Pulmonary artery endothelial cell (primary cell): ENCODE measurements at regions not wholly inside any gene's neighbourhood (a gene's known extent, or its start where the extent isn't known, plus 50 kb on each side); places are given as distances from the start of the nearest gene placed in this dataset.

ENCODE experiments used
- DNase-seq: peaks from one replicate; pipeline ENCODE4 v3.0.0-alpha.2; 2011; ENCODE audit warnings: low read depth, low spot score

DNA sequence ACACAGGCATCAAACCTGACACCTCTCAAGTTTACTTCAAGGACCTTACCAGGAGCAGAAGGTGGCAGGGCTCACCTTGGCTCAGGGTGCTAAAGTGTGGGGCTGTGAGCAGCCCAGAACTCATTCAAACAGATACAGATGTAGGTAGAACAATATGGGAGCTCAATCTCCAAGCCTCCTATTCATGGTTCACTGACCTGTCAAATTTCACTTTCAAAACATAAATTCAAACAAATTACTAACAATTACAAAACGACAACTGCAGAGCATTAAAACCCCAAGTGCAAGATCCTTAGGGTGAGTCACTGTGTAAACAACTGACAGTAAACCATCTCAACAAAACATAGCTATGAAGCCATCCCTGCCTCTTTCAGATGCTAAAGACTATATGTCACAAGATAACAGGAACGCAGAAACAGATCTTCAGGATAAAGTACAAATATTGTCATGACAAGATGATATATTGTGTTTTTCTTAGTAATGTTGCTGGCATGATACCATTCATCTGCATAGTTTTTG lies 303.5 kb upstream of the ANO3 start:
- no peak for DNase-seq

GRCh38 chr11:26030399-26030798 lies 301.5 kb upstream of the ANO3 start:
- no peak for DNase-seq

- no peak for DNase-seq
Observed at GRCh38 chr11:26032241-26032640, 299.7 kb upstream of the ANO3 start.

- no peak for DNase-seq
Observed at GRCh38 chr11:26035696-26036095, 296.2 kb upstream of the ANO3 start.

GRCh38 chr11:26037716-26038115 lies 294.2 kb upstream of the ANO3 start:
- DNase-seq, result no peak

GRCh38 chr11:26040339-26040738 lies 291.6 kb upstream of the ANO3 start:
- DNase-seq, result no peak

GRCh38 chr11:26042113-26042512 lies 289.8 kb upstream of the ANO3 start:
- DNase-seq, result no peak

- no peak for DNase-seq
Observed at GRCh38 chr11:26043665-26044064, 288.3 kb upstream of the ANO3 start.

- DNase-seq, result no peak
Observed at GRCh38 chr11:26044389-26044788, 287.5 kb upstream of the ANO3 start.

DNA sequence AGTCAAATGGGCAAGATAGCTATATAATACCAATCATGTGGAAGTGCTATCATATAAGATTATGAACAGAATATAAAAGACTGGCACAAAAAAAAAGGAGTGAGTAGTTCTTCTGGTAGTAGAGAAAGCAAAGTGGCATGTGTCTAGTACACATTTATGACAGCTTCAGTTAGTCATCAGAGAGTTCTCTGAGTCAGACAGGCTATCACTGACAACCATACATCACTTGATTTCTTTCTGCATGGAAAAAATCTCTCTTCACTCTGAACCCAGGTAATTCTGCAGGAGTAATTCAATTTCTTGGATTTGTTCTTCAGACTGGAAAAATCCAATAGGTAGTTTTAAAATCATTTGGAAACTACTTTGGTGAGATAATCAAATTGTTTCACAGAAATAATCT lies 286.8 kb upstream of the ANO3 start:
- DNase-seq, result no peak

GRCh38 chr11:26048271-26048670 lies 283.7 kb upstream of the ANO3 start:
- DNase-seq, result no peak

DNA sequence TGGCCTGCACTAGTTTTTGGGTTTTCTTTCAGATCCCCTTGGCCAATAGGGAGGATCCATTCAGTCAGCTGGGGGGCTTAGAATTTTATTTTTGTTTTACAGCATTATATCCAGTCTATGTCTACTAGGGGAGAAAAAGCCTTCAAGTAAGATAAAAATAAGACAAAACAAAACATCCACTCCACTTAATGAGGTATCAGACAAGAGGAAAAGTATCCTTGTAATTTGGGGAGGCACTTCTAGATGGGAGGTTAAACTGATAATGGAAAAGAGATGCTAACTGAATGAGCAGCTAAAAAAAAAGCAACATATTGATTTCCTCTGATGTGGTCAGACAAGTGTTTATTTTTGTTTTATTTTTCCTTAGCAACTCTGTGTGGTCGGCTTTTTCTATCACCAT lies 278.0 kb upstream of the ANO3 start:
- no peak for DNase-seq

GRCh38 chr11:26062660-26063059 lies 269.3 kb upstream of the ANO3 start:
- DNase-seq, result no peak

- DNase-seq, result no peak
Observed at GRCh38 chr11:26063915-26064314, 268.0 kb upstream of the ANO3 start.

DNA sequence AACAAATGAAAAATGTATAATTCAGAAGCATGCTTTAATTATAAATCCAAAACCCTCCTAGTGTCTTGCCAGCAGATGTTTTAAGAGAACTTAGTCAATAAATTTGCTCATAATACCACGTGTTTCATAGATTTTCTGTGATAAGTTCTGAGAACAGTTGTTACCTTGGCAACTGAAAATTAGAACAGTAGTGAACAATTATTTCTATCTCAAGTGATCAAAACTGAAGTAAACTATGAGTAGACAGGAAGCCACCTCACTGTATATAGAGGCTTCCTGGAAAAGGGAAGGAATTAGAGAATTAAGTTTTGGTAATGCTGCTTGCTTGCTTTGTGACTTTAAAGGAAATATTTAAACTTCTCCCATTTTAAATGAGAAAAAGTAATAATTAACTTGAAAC lies 266.0 kb upstream of the ANO3 start:
- DNase-seq, result no peak

DNA sequence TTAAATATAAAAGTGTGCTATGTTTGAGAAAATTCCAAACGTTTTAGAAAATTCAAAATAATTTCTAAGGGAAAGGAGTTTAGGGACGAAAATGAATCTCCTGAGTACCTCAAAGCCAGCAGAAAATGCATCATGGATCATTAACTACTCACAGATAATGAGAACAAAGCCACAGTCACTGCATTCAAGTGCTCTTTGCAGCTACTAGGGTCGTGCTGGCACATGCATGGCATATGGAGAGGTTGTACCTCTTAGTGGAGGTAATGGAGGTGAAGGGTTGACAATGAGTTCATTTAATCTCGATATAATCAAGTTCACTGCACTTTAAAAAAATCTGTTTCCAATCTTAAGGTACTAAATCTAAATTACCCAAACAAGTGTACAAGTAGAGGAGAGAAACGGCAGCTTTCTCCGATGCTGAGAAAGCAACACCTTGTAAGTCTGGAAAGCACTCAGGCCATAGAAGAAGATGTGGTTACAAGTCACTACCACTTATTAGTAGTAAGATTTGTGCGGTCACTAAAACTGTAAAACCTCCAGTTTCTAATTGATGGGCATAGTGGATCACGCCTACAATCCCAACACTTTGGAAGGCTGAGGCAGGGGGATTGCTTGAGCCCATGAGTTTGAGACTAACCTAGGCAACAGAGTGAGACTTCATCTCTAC lies 261.1 kb upstream of the ANO3 start:
- DNase-seq, result no peak

- DNase-seq, result no peak
Observed at GRCh38 chr11:26072614-26073153, 259.2 kb upstream of the ANO3 start.

DNA sequence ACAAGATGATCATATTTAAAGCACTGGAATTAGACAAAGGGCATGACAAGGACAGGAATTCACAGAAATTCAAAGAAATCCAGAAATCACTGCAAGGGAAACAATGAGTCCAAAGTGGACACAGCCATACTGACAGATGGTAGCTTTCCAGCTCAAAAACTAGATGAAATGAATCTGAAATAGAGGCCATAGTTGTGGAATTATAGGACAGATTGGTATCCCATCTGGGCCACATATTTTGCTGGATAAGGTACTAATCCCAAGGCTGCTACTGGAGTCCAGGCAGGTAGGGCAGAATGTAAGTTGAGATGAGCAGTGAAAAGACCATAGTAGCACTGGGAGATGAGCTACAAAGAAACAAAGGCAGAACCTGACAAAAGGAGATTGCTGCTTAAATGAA lies 258.3 kb upstream of the ANO3 start:
- DNase-seq, result no peak

DNA sequence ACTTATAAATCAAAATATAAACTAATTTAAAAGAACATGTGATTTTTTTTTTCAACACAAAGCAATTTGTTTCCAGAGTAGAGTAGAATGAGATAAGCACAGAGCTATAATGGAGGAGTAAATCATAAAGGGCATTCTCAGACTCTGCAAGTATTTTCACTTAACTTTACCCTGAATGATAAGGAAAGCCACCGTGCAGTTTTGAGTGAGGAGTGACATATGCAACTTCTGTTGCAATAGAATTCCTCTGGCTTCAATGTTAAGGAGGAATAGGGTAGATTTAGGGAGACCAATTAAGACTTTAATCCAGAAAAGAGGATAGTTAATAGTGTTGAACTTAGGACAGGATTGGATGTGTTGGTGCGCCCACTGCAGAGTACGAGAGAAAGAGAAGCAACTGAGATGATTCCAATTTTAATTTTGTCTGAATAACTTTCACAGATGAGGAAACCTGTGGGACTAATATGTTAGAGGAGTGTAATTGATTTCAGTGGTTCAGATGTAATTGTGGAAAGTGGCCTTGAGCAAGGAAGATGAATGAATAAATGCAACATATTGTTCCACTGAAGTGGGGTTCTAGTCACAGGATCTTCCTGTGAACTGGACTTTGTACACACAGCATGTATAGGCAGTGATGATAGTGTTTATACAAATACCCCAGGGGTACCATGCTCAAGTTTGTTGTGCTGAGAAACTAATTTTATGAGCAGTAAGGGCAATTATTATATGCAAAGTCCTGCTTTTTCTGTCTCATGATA lies 255.5 kb upstream of the ANO3 start:
- no peak for DNase-seq

DNA sequence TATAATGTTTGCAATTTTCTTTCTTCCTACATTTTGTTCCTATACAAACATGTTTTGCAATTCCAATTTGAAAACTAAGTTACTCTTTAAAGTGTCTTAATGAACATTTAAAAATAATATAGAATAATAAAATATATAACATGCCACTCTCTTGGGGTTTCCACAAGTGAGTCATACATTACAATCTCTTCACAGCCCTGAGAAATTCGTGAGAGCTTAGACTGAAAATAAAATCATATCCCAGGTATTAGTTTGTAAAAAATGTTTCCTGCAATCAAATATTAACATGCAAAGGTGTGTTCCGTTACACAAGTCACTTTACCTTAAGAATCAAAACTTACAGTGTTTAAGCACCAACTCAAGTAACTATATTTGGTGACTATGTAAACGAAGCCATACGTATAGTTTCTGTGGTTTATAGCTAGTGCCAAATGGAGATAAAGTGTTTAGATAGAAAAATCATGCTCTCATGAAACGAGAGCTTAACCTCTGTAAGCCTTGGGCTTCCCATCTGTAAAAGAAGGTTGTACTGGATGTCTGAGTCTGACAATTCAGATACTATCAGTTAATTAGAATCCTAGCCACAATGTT lies 253.6 kb upstream of the ANO3 start:
- no peak for DNase-seq

DNA sequence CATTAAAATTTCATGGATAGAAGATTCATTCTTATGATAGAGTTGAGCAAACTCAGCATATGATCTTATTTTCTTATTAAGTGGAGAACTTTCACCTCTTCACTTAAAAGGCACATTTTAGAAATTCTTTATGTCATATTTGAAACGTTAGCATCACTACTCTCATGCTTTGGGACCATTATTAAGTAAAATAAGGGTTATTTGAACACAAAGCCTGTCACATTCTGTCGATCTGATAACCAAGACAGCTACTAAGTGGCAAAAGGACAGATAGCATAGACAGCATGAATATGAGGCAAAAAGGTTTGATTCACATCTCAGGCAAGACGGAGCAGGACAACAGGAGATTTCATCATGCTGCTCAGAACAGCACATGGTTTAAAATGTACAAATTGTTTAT lies 247.6 kb upstream of the ANO3 start:
- no peak for DNase-seq

- DNase-seq, result no peak
Observed at GRCh38 chr11:26086028-26086427, 245.9 kb upstream of the ANO3 start.
